ENCODE measurements at regions not wholly inside any gene's neighbourhood (a gene's known extent, or its start where the extent isn't known, plus 50 kb on each side); places are given as distances from the start of the nearest gene placed in this dataset.

- no peaks in the 10 kb centered on the region for H4K20me1 ChIP-seq (ENCODE audit: control insufficient read depth, insufficient read depth)
- H3K9me3 ChIP-seq (replicated peaks; ENCODE audit: control insufficient read depth, insufficient read depth, low read length): no peaks in the 10 kb centered on the region; the same call in 2 of the 3 replicates
- ChIA-PET CTCF (no interaction called here), POLR2A (no interaction called here), RAD21 (ENCODE audit: unreplicated experiment) (no interaction called here), SMC1A (ENCODE audit: uncharacterized antibody, unreplicated experiment) (interaction anchor here (1.1 to 1.4 kb wide), 2 partner anchors 10 to 19 kb away, joined by 3 read pairs; no protein-coding TSS in a partner anchor)
- H3K79me2 ChIP-seq (ENCODE audit: control insufficient read depth, insufficient read depth, low read length): no peaks in the 10 kb centered on the region
- H3K4me3 ChIP-seq: no peak overlapping the region
- BruUV-seq (replicated peaks): no TSS peak
- DNase-seq (ENCODE audit: low read depth, low spot score): no peak
- no peak for FAIRE-seq
- no peaks in the 10 kb centered on the region for H3K36me3 ChIP-seq (ENCODE audit: control insufficient read depth in 2 of 2, insufficient read depth in 2 of 2, low read length in 1 of 2)
- intact Hi-C loops (cut with micrococcal nuclease; ENCODE audit: unreplicated experiment) (no loop called here), in situ Hi-C loops (cut with MboI) (no loop called here)
- ATAC-seq: no peak
- H3K4me1 ChIP-seq (ENCODE audit: control insufficient read depth, insufficient read depth, low read length): no peaks in the 10 kb centered on the region
- H3K9ac ChIP-seq (ENCODE audit: control insufficient read depth, insufficient read depth, low read length): no peak overlapping the region
- 69% methylated on average over 7 of the region's 7 CpGs for WGBS (ENCODE audit: insufficient coverage, insufficient replicate concordance, low lambda C conversion rate, missing lambda C conversion rate)
- H2AFZ ChIP-seq (ENCODE audit: control insufficient read depth, low read depth, low read length): no peak overlapping the region
- H3K27me3 ChIP-seq (replicated peaks in 1 of 2; ENCODE audit: control insufficient read depth in 2 of 2, insufficient read depth in 2 of 2, low read length in 1 of 2): no peaks in the 10 kb centered on the region
- H3K27ac ChIP-seq (ENCODE audit: control insufficient read depth, insufficient read depth): no peak overlapping the region
- no peak overlapping the region for H3K4me2 ChIP-seq (ENCODE audit: control insufficient read depth, insufficient read depth)
- TF ChIP-seq BRCA1 (IDR thresholded peaks at IDR 0.05; ENCODE audit: low read depth, low read length) (no peak), CREM (IDR thresholded peaks at IDR 0.05; ENCODE audit: low read depth) (no peak), PBX3 (IDR thresholded peaks at IDR 0.05; ENCODE audit: insufficient replicate concordance, low read depth, low read length) (no peak), POLR2AphosphoS2 (IDR thresholded peaks at IDR 0.05; ENCODE audit: low read depth, low read length) (no peak), TCF7 (IDR thresholded peaks at IDR 0.05; ENCODE audit: borderline replicate concordance) (no peak), SP1 (IDR thresholded peaks at IDR 0.05; ENCODE audit: low read depth, low read length) (no peak), CEBPB (IDR thresholded peaks at IDR 0.05; ENCODE audit: borderline replicate concordance in 1 of 2, low read depth in 2 of 2, low read length in 2 of 2) (no peak), KAT2A (conservative IDR thresholded peaks at IDR 0.05; ENCODE audit: control insufficient read depth, low read depth, low read length) (no peak), EZH2 (IDR thresholded peaks at IDR 0.05; ENCODE audit: borderline replicate concordance, control insufficient read depth, low read depth, low read length) (no peak), MEF2A (IDR thresholded peaks at IDR 0.05; ENCODE audit: insufficient read depth, low read depth, low read length) (no peak)
- TF ChIP-seq, protein P1, sequence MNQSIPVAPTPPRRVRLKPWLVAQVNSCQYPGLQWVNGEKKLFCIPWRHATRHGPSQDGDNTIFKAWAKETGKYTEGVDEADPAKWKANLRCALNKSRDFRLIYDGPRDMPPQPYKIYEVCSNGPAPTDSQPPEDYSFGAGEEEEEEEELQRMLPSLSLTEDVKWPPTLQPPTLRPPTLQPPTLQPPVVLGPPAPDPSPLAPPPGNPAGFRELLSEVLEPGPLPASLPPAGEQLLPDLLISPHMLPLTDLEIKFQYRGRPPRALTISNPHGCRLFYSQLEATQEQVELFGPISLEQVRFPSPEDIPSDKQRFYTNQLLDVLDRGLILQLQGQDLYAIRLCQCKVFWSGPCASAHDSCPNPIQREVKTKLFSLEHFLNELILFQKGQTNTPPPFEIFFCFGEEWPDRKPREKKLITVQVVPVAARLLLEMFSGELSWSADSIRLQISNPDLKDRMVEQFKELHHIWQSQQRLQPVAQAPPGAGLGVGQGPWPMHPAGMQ (IDR thresholded peaks at IDR 0.05; ENCODE audit: borderline replicate concordance): no peak
- TF ChIP-seq, protein P2, sequence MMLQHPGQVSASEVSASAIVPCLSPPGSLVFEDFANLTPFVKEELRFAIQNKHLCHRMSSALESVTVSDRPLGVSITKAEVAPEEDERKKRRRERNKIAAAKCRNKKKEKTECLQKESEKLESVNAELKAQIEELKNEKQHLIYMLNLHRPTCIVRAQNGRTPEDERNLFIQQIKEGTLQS (IDR thresholded peaks at IDR 0.05; ENCODE audit: borderline replicate concordance, extremely low read depth, low read depth, low read length): no peak
- TF ChIP-seq, protein P3, sequence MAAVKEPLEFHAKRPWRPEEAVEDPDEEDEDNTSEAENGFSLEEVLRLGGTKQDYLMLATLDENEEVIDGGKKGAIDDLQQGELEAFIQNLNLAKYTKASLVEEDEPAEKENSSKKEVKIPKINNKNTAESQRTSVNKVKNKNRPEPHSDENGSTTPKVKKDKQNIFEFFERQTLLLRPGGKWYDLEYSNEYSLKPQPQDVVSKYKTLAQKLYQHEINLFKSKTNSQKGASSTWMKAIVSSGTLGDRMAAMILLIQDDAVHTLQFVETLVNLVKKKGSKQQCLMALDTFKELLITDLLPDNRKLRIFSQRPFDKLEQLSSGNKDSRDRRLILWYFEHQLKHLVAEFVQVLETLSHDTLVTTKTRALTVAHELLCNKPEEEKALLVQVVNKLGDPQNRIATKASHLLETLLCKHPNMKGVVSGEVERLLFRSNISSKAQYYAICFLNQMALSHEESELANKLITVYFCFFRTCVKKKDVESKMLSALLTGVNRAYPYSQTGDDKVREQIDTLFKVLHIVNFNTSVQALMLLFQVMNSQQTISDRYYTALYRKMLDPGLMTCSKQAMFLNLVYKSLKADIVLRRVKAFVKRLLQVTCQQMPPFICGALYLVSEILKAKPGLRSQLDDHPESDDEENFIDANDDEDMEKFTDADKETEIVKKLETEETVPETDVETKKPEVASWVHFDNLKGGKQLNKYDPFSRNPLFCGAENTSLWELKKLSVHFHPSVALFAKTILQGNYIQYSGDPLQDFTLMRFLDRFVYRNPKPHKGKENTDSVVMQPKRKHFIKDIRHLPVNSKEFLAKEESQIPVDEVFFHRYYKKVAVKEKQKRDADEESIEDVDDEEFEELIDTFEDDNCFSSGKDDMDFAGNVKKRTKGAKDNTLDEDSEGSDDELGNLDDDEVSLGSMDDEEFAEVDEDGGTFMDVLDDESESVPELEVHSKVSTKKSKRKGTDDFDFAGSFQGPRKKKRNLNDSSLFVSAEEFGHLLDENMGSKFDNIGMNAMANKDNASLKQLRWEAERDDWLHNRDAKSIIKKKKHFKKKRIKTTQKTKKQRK (IDR thresholded peaks at IDR 0.05; ENCODE audit: low read depth, low read length): no peak
- TF ChIP-seq, protein P4, sequence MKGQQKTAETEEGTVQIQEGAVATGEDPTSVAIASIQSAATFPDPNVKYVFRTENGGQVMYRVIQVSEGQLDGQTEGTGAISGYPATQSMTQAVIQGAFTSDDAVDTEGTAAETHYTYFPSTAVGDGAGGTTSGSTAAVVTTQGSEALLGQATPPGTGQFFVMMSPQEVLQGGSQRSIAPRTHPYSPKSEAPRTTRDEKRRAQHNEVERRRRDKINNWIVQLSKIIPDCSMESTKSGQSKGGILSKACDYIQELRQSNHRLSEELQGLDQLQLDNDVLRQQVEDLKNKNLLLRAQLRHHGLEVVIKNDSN (IDR thresholded peaks at IDR 0.05; ENCODE audit: borderline replicate concordance, extremely low read length, insufficient read depth, low read depth, low read length): no peak
Measured at GRCh38 chr5:125052584-125052983, 306.1 kb upstream of the ZNF608 start.

All from GM12878 (cell line).